HEK293 (cell line): ENCODE measurements at regions not wholly inside any gene's neighbourhood (a gene's known extent, or its start where the extent isn't known, plus 50 kb on each side); places are given as distances from the start of the nearest gene placed in this dataset.

ENCODE experiments used
- KLF16 ChIP-seq: fragments of 450-650 bp; formaldehyde crosslinking; IDR thresholded peaks from 2 replicates; pipeline ENCODE4 v1.5.1; 2017; ENCODE audit warnings: missing biosample characterization, missing genetic modification characterization
- TCF7L2 ChIP-seq: IDR thresholded peaks from 2 replicates; pipeline ENCODE4 v1.6.1; 2011; ENCODE audit warnings: low read depth, mild to moderate bottlenecking, inconsistent platforms, low read length, moderate library complexity, borderline replicate concordance
- ZFP3 ChIP-seq: fragments of 450-650 bp; formaldehyde crosslinking; IDR thresholded peaks from 2 replicates; pipeline ENCODE4 v1.5.1; 2016; ENCODE audit warnings: low read depth, missing biosample characterization, missing genetic modification characterization
- ZNF155 ChIP-seq: fragments of 450-650 bp; formaldehyde crosslinking; IDR thresholded peaks from 2 replicates; pipeline ENCODE4 v1.5.1; 2016; ENCODE audit warnings: missing biosample characterization, missing genetic modification characterization
- ZNF157 ChIP-seq: fragments of 450-650 bp; formaldehyde crosslinking; IDR thresholded peaks from 2 replicates; pipeline ENCODE4 v1.5.1; 2016; ENCODE audit warnings: missing biosample characterization, missing genetic modification characterization
- ZNF292 ChIP-seq: fragments of 450-650 bp; formaldehyde crosslinking; IDR thresholded peaks from 2 replicates; pipeline ENCODE4 v1.5.1; 2016; ENCODE audit warnings: low read depth, missing biosample characterization, missing genetic modification characterization, borderline replicate concordance
- ZNF433 ChIP-seq: fragments of 450-650 bp; formaldehyde crosslinking; IDR thresholded peaks from 2 replicates; pipeline ENCODE4 v1.5.1; 2016; ENCODE audit warnings: missing biosample characterization, missing genetic modification characterization, low read depth
- ZNF768 ChIP-seq: fragments of 450-650 bp; formaldehyde crosslinking; IDR thresholded peaks from 2 replicates; pipeline ENCODE4 v1.5.1; 2018; ENCODE audit warnings: missing biosample characterization, mild to moderate bottlenecking, missing genetic modification characterization
- TF ChIP-seq, protein P1 (sequence below): fragments of 450-650 bp; formaldehyde crosslinking; IDR thresholded peaks from 2 replicates; pipeline ENCODE4 v1.5.1; 2017; ENCODE audit warnings: missing biosample characterization, missing genetic modification characterization
- TF ChIP-seq, protein P2 (sequence below): fragments of 450-650 bp; formaldehyde crosslinking; IDR thresholded peaks from 2 replicates; pipeline ENCODE4 v1.5.1; 2016; ENCODE audit warnings: missing biosample characterization, missing genetic modification characterization

DNA sequence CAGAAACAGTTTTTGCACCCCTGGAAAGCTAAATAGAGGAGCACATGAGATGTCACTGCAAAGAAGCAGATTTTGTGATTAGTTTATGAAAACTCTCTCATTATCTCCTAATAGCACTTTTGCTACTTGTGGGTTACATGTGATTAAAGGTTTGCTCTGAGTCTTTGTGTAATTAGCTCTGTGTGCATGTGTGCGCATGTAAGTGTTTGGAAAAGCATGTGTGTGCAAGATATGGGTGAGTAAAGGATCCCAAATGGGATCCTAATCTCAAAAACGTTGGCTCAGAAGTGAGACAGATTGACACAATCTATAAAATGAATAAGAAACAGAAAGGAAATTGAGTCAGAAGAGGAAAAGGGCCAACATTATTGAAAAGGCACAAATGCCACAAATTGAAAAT, 104.5 kb downstream of the SKIDA1 start:
- TF ChIP-seq, protein P1, sequence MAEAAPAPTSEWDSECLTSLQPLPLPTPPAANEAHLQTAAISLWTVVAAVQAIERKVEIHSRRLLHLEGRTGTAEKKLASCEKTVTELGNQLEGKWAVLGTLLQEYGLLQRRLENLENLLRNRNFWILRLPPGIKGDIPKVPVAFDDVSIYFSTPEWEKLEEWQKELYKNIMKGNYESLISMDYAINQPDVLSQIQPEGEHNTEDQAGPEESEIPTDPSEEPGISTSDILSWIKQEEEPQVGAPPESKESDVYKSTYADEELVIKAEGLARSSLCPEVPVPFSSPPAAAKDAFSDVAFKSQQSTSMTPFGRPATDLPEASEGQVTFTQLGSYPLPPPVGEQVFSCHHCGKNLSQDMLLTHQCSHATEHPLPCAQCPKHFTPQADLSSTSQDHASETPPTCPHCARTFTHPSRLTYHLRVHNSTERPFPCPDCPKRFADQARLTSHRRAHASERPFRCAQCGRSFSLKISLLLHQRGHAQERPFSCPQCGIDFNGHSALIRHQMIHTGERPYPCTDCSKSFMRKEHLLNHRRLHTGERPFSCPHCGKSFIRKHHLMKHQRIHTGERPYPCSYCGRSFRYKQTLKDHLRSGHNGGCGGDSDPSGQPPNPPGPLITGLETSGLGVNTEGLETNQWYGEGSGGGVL (tag by site-specific recombination) = no peak
- TF ChIP-seq, protein P2, sequence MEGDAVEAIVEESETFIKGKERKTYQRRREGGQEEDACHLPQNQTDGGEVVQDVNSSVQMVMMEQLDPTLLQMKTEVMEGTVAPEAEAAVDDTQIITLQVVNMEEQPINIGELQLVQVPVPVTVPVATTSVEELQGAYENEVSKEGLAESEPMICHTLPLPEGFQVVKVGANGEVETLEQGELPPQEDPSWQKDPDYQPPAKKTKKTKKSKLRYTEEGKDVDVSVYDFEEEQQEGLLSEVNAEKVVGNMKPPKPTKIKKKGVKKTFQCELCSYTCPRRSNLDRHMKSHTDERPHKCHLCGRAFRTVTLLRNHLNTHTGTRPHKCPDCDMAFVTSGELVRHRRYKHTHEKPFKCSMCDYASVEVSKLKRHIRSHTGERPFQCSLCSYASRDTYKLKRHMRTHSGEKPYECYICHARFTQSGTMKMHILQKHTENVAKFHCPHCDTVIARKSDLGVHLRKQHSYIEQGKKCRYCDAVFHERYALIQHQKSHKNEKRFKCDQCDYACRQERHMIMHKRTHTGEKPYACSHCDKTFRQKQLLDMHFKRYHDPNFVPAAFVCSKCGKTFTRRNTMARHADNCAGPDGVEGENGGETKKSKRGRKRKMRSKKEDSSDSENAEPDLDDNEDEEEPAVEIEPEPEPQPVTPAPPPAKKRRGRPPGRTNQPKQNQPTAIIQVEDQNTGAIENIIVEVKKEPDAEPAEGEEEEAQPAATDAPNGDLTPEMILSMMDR (tag by site-specific recombination) = no peak
- TF ChIP-seq ZFP3 (tag by site-specific recombination) (no peak), KLF16 (tag by site-specific recombination) (no peak), ZNF155 (no peak), ZNF433 (tag by site-specific recombination) (no peak), ZNF292 (tag by site-specific recombination) (no peak), ZNF768 (tag by site-specific recombination) (no peak), TCF7L2 (no peak), ZNF157 (tag by site-specific recombination) (no peak)
